ENCODE measurements at regions not wholly inside any gene's neighbourhood (a gene's known extent, or its start where the extent isn't known, plus 50 kb on each side); places are given as distances from the start of the nearest gene placed in this dataset.

- TF ChIP-seq EZH2 (IDR thresholded peaks at IDR 0.05; ENCODE audit: low read depth), result no peak
- TF ChIP-seq, protein P1, sequence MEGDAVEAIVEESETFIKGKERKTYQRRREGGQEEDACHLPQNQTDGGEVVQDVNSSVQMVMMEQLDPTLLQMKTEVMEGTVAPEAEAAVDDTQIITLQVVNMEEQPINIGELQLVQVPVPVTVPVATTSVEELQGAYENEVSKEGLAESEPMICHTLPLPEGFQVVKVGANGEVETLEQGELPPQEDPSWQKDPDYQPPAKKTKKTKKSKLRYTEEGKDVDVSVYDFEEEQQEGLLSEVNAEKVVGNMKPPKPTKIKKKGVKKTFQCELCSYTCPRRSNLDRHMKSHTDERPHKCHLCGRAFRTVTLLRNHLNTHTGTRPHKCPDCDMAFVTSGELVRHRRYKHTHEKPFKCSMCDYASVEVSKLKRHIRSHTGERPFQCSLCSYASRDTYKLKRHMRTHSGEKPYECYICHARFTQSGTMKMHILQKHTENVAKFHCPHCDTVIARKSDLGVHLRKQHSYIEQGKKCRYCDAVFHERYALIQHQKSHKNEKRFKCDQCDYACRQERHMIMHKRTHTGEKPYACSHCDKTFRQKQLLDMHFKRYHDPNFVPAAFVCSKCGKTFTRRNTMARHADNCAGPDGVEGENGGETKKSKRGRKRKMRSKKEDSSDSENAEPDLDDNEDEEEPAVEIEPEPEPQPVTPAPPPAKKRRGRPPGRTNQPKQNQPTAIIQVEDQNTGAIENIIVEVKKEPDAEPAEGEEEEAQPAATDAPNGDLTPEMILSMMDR (conservative IDR thresholded peaks at IDR 0.05), result no peak
Observed at GRCh38 chr6:14540276-14540675, 422.7 kb downstream of the CD83 start.
